Liver (tissue), 3 donors: ENCODE measurements at regions not wholly inside any gene's neighbourhood (a gene's known extent, or its start where the extent isn't known, plus 50 kb on each side); places are given as distances from the start of the nearest gene placed in this dataset.

Source experiments
- CTCF ChIP-seq: fragments of 150-350 bp; IDR thresholded peaks from 2 replicates; pipeline ENCODE4 v1.5.1; 2017; ENCODE audit warnings: improper control_type of control experiment, low read depth, low read length; ENCODE audit not compliant: missing input control
- EGR1 ChIP-seq, 2 donors: IDR thresholded peaks; 2 replicates each; pipeline ENCODE4 v1.6.1; 2016 to 2018; ENCODE audit warnings: antibody characterized with exemption in 2 of 2, low read depth in 2 of 2
- FOXA2 ChIP-seq: IDR thresholded peaks from 2 replicates; pipeline ENCODE4 v1.6.1; 2016; ENCODE audit warnings: antibody characterized with exemption
- JUND ChIP-seq, 2 donors: IDR thresholded peaks; 2 replicates each; pipeline ENCODE4 v1.6.1; 2016; ENCODE audit warnings: antibody characterized with exemption in 2 of 2
- MAX ChIP-seq: IDR thresholded peaks from 2 replicates; pipeline ENCODE4 v1.6.1; 2016; ENCODE audit warnings: antibody characterized with exemption
- REST ChIP-seq: IDR thresholded peaks from 2 replicates; pipeline ENCODE4 v1.6.1; 2016; ENCODE audit warnings: antibody characterized with exemption, mild to moderate bottlenecking
- SP1 ChIP-seq: IDR thresholded peaks from 2 replicates; pipeline ENCODE4 v1.6.1; 2018; ENCODE audit warnings: antibody characterized with exemption, mild to moderate bottlenecking
- TAF1 ChIP-seq: conservative IDR thresholded peaks from 2 replicates; pipeline ENCODE4 v1.6.1; 2016; ENCODE audit warnings: antibody characterized with exemption, mild to moderate bottlenecking
- YY1 ChIP-seq: IDR thresholded peaks from 2 replicates; pipeline ENCODE4 v1.6.1; 2016; ENCODE audit warnings: antibody characterized with exemption, mild to moderate bottlenecking
- donor health status: healthy.
- donor health status: healthy.

- TF ChIP-seq CTCF (no peak), YY1 (no peak), SP1 (no peak), MAX (no peak), JUND (IDR thresholded peaks at IDR 0.05) (no peak), EGR1 (IDR thresholded peaks at IDR 0.05; ENCODE audit: low read depth in 2 of 2) (no peak), TAF1 (no peak), REST (no peak), FOXA2 (no peak)
These were observed 294.3 kb upstream of the ZNF804A start for GRCh38 chr2:184304006-184304405.
